ENCODE measurements at regions not wholly inside any gene's neighbourhood (a gene's known extent, or its start where the extent isn't known, plus 50 kb on each side); places are given as distances from the start of the nearest gene placed in this dataset.

GRCh38 chr7:145644426-145645134, 472.0 kb upstream of the CNTNAP2 start:
- FAIRE-seq = no peak

GRCh38 chr7:145643981-145644380, 472.6 kb upstream of the CNTNAP2 start:
- FAIRE-seq = no peak

GRCh38 chr7:145633513-145633912, 483.1 kb upstream of the CNTNAP2 start:
- FAIRE-seq = no peak

GRCh38 chr7:145624618-145625017, 492.0 kb upstream of the CNTNAP2 start:
- FAIRE-seq = no peak

GRCh38 chr7:145605963-145606362, 510.6 kb upstream of the CNTNAP2 start:
- no peak for FAIRE-seq

- FAIRE-seq = no peak
Observed at GRCh38 chr7:145599376-145599775, 517.2 kb upstream of the CNTNAP2 start.

GRCh38 chr7:145584401-145584800, 532.2 kb upstream of the CNTNAP2 start:
- FAIRE-seq = no peak

GRCh38 chr7:145582742-145583303, 533.8 kb upstream of the CNTNAP2 start:
- FAIRE-seq = no peak

GRCh38 chr7:145557805-145558204, 558.8 kb upstream of the CNTNAP2 start:
- no peak for FAIRE-seq

GRCh38 chr7:145543242-145543641, 573.4 kb upstream of the CNTNAP2 start:
- FAIRE-seq = no peak

GRCh38 chr7:145539910-145540309, 576.7 kb upstream of the CNTNAP2 start:
- FAIRE-seq = no peak

- no peak for FAIRE-seq
Observed at GRCh38 chr7:145534301-145534700, 582.3 kb upstream of the CNTNAP2 start.

GRCh38 chr7:145520284-145520683, 596.3 kb upstream of the CNTNAP2 start:
- FAIRE-seq = no peak

- FAIRE-seq = no peak
Observed at GRCh38 chr7:145511004-145511403, 605.6 kb upstream of the CNTNAP2 start.

- no peak for FAIRE-seq
Observed at GRCh38 chr7:145497911-145498525, 618.6 kb upstream of the CNTNAP2 start.

- FAIRE-seq = no peak
Observed at GRCh38 chr7:145490356-145490755, 626.2 kb upstream of the CNTNAP2 start.

GRCh38 chr7:145489609-145490008, 627.0 kb upstream of the CNTNAP2 start:
- no peak for FAIRE-seq

GRCh38 chr7:145488816-145489215, 627.8 kb upstream of the CNTNAP2 start:
- FAIRE-seq = no peak

GRCh38 chr7:145481985-145482384, 634.6 kb upstream of the CNTNAP2 start:
- no peak for FAIRE-seq

- no peak for FAIRE-seq
Observed at GRCh38 chr7:145478541-145478940, 638.1 kb upstream of the CNTNAP2 start.

GRCh38 chr7:145474009-145474686, 638.3 kb upstream of the TPK1 start:
- no peak for FAIRE-seq

- no peak for FAIRE-seq
Observed at GRCh38 chr7:145471883-145472282, 636.0 kb upstream of the TPK1 start.

- FAIRE-seq = peak; percentile 99
Observed at GRCh38 chr7:145464287-145464686, 628.4 kb upstream of the TPK1 start.

GRCh38 chr7:145462463-145462862, 626.6 kb upstream of the TPK1 start:
- FAIRE-seq = no peak

Measured in A204.1 (cell line).